Heart left ventricle (tissue), 16 donors: ENCODE measurements at regions not wholly inside any gene's neighbourhood (a gene's known extent, or its start where the extent isn't known, plus 50 kb on each side); places are given as distances from the start of the nearest gene placed in this dataset.

Experiments
- ATAC-seq, 4 donors: fragments of 200-7000 bp; cut with Tn5 transposase; one replicate each; pipeline ENCODE4 v1.9.1; 2020 to 2022; ENCODE audit warnings: moderate library complexity in 4 of 4, mild to moderate bottlenecking in 3 of 4, moderate number of reproducible peaks in 1 of 4
- DNase-seq, 5 donors: peaks; one replicate each; pipeline ENCODE4 v3.0.0-alpha.2; 2020
- H3K27ac ChIP-seq, 12 donors: fragments of 200-600 bp; sonication (generic) in 4 of 12; one replicate each; pipeline versions ENCODE4 v1.5.0 to v1.8.0; 2016 to 2022; ENCODE audit warnings: mild to moderate bottlenecking in 2 of 12
- H3K27me3 ChIP-seq, 9 donors: fragments of 200-600 bp; sonication (generic) in 2 of 9; one replicate each; pipeline versions ENCODE4 v1.5.1 to v1.8.0; 2016 to 2022; ENCODE audit warnings: mild to moderate bottlenecking in 3 of 9
- H3K36me3 ChIP-seq, 9 donors: fragments of 200-600 bp; sonication (generic) in 2 of 9; one replicate each; pipeline versions ENCODE4 v1.5.0 to v1.8.0; 2018 to 2022; ENCODE audit warnings: mild to moderate bottlenecking in 2 of 9
- H3K4me1 ChIP-seq, 12 donors: fragments of 200-600 bp; sonication (generic) in 4 of 12; one replicate each; pipeline versions ENCODE4 v1.5.0 to v1.8.0; 2016 to 2022; ENCODE audit warnings: mild to moderate bottlenecking in 3 of 12
- H3K4me3 ChIP-seq, 12 donors: fragments of 200-600 bp; sonication (generic) in 4 of 12; one replicate each; pipeline versions ENCODE4 v1.5.0 to v1.8.0; 2017 to 2022; ENCODE audit warnings: mild to moderate bottlenecking in 9 of 12, moderate library complexity in 4 of 12
- H3K9me3 ChIP-seq, 12 donors: fragments of 200-600 bp; sonication (generic) in 4 of 12; one replicate each; pipeline versions ENCODE4 v1.5.0 to v1.8.0; 2016 to 2022; ENCODE audit warnings: mild to moderate bottlenecking in 1 of 12
- POLR2A ChIP-seq, 2 donors: fragments of 450-650 bp; IDR thresholded peaks; one replicate each; pipeline ENCODE4 v1.6.1; 2017; ENCODE audit warnings: antibody characterized with exemption in 2 of 2, mild to moderate bottlenecking in 2 of 2, moderate library complexity in 2 of 2
- WGBS, 4 donors: extraction: QIAGEN DNeasy Blood & Tissue Kit in 2 of 4; methylation state at CpG; one replicate each; pipeline versions ENCODE4 v1.1.5 to v1.1.7; 2013 to 2018; 5-methylcytosine and 5-hydroxymethylcytosine counted together
- intact Hi-C, 10 donors: fragments of 100-400 bp; cut with DNase I; formaldehyde crosslinking; loops; one replicate each; pipeline versions ENCODE4 v1.11.1 to v1.14.2; 2022
- TF ChIP-seq, protein P1 (sequence below), 12 donors: fragments of 200-600 bp; sonication (generic) in 4 of 12; IDR thresholded peaks; one replicate each; pipeline versions ENCODE4 v1.5.0 to v1.8.0; 2018 to 2022; ENCODE audit warnings: antibody characterized with exemption in 12 of 12, mild to moderate bottlenecking in 5 of 12
- donor health status: ischemic (EF 13 %, LVEDD 7.1; RV severe dilation, severe dysfunction).
- donor health status: healthy with polysubstance abuse.
- donor health status: DM: no; HTN: yes; CAD: no.
- donor health status: DM: no; HTN: no; CAD: no.
- donor health status: ischemic (EF 25% LVEDD 6.9; RV normal size, moderate dysfunction).
- donor health status: ischemic (EF 25% LVEDD 5.7; RV mildly dilated, moderate dysfunction).
- donor health status: healthy.
- donor health status: DM: yes; HTN: yes; CAD: no.
- donor health status: ischemic (EF 35%, LVEDD 5.7; RV mildly dilated, moderate dysfunction).
- donor health status: nonischemic (EF 11% LVEDD 7.7; RV severe dilation, severe dysfunction).
- donor health status: DM: yes; HTN: yes; CAD: no.
- donor health status: PGD.
- donor health status: ischemic (EF 29% LVEDD 5.4; RV normal size, mild dysfunction).
- donor health status: nonischemic (EF 23%, LVEDD 6.1; RV moderate dilation, normal function).

DNA sequence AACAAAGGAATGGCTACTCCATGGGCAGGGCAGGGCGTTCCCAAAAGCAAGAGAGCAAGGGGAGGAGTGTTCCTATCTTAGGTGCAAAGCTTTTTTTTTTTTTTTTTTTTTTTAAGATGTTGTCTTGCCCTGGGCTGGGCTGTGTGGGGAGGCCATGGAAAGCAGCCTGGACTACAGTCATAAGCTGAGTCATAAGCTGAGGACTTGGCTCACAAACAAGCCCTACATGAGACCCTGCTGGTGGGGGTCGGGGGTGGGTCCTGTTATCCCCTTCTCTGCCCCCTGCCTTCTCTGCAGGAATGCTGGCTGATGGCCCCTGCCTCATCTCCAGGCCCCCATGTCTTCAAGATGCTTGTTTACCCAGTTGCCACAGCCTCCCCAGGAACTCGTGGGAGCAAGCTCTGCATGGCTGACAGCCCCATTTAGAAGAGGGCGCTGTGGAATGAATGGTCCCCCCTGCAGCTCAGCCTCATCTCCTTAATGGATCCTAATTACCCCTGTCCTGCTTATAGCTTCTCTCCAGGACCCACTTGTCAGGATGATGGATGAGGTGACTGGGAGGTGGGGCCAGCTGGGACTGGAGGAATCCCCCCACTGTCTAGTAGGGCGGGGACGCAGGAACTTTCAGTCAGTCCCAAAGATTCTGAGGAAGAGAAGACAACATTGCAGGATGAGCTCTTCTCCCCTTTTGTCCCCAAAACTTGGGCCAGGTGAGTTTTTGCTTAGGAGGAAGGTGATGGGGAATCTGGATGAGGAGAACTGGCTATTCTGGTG lies 340.8 kb upstream of the PODXL start:
- DNase-seq (no peak), ATAC-seq (no peak)
- Histone ChIP-seq H3K27me3 (peaks cover 0 to 17% (median 0%) of the 10 kb centered on the region in 9 donors), H3K27ac (no peak overlapping the region), H3K4me3 (no peak overlapping the region), H3K36me3 (no peaks in the 10 kb centered on the region), H3K9me3 (peaks cover 0 to under 1% (median 0%) of the 10 kb centered on the region in 12 donors), H3K4me1 (no peaks in the 10 kb centered on the region)
- intact Hi-C loops: no loop called here
- TF ChIP-seq, protein P1, sequence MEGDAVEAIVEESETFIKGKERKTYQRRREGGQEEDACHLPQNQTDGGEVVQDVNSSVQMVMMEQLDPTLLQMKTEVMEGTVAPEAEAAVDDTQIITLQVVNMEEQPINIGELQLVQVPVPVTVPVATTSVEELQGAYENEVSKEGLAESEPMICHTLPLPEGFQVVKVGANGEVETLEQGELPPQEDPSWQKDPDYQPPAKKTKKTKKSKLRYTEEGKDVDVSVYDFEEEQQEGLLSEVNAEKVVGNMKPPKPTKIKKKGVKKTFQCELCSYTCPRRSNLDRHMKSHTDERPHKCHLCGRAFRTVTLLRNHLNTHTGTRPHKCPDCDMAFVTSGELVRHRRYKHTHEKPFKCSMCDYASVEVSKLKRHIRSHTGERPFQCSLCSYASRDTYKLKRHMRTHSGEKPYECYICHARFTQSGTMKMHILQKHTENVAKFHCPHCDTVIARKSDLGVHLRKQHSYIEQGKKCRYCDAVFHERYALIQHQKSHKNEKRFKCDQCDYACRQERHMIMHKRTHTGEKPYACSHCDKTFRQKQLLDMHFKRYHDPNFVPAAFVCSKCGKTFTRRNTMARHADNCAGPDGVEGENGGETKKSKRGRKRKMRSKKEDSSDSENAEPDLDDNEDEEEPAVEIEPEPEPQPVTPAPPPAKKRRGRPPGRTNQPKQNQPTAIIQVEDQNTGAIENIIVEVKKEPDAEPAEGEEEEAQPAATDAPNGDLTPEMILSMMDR (IDR thresholded peaks at IDR 0.05): no peak
- TF ChIP-seq POLR2A (IDR thresholded peaks at IDR 0.05): no peak
- WGBS, 4 donors: 35 to 47% (median 41%) methylated on average over 5 to 6 of the region's 6 CpGs

DNA sequence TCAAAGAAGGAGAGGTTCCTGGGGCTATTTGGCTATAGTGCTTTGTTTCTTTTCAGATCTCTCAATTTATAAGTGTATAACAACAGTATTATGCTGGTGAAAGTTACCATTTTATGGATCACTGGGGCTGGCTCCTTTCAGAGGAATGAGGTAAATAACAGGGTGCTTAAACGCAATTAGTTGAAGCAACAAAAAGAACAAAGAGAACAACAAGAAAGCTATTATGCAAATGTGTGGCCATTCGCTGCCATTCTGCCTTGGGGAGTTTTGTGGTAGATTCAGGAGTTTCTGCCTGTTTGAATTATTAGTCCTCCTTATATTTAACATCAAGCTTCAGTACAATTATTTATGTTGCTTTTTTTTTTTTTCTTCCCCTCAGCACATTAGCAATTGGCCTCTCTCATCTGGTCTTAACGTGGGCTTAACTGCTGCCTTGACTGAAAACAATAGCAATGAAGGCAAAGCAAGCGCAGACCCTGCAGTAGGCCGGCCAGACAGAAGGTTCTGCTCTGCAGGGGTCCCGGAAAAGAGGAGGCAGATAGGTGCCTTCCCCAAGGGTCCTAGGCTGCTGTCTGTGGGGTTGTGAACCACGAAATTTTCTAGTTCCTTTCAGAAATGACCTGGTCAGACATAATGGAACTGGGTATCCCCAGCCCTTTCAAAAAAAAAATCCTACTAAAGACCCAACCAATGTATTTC lies 339.9 kb upstream of the PODXL start:
- no peak for TF ChIP-seq POLR2A (IDR thresholded peaks at IDR 0.05)
- TF ChIP-seq, protein P1 (IDR thresholded peaks at IDR 0.05): no peak
- no peaks in the 10 kb centered on the region for H3K9me3 ChIP-seq
- peaks cover 0 to 17% (median 0%) of the 10 kb centered on the region in 9 donors for H3K27me3 ChIP-seq
- H3K27ac ChIP-seq: no peak overlapping the region
- DNase-seq (no peak), ATAC-seq (no peak)
- 58 to 72% (median 59%) methylated on average over 7 of the region's 7 CpGs for WGBS, 4 donors
- H3K4me3 ChIP-seq: no peak overlapping the region
- H3K36me3 ChIP-seq: no peaks in the 10 kb centered on the region
- intact Hi-C loops: no loop called here
- H3K4me1 ChIP-seq: no peaks in the 10 kb centered on the region

DNA sequence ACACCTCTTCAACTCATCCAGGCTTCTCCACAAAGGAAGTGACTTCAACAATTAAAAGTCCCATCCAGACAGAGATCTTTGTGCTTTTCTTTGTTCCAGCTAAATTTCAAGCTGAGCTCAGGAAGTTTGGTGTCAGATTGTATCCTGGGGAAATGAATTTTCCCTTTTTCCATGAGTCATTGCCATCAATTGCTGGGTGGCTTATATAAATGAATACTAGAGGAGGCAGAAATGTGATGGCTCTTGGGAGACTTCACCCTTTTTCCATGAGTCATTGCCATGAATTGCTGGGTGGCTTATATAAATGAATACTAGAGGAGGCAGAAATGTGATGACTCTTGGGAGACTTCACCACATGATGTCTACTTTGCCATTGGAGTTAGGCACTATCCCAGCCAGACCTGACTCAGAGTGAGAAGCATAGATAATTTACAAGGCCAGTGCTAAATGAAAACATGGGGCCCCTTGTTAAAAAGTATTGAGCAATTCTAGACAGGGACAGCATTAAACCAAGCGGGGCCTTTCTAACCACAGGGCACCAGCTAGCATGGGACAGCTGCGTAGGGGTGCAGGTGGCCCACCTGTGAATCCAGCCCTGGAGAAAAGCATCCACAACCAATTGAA lies 339.2 kb upstream of the PODXL start:
- WGBS, 4 donors: 88 to 93% (median 91%) methylated on average over 2 of the region's 2 CpGs
- intact Hi-C loops: no loop called here
- Histone ChIP-seq H3K4me1 (no peaks in the 10 kb centered on the region), H3K4me3 (no peak overlapping the region), H3K27me3 (peaks cover 0 to 17% (median 0%) of the 10 kb centered on the region in 9 donors), H3K36me3 (no peaks in the 10 kb centered on the region), H3K9me3 (no peaks in the 10 kb centered on the region), H3K27ac (no peak overlapping the region)
- TF ChIP-seq, protein P1 (IDR thresholded peaks at IDR 0.05): no peak
- no peak for TF ChIP-seq POLR2A (IDR thresholded peaks at IDR 0.05)
- DNase-seq (no peak), ATAC-seq (peak in 1 of 4 donors; percentile 51)
